HG02885 (cell line): ENCODE measurements at regions not wholly inside any gene's neighbourhood (a gene's known extent, or its start where the extent isn't known, plus 50 kb on each side); places are given as distances from the start of the nearest gene placed in this dataset.

Experiments
- ATAC-seq: cut with Tn5 transposase; IDR thresholded peaks from one replicate; pipeline ENCODE4 v1.9.1; 2021; ENCODE audit warnings: mild to moderate bottlenecking; ENCODE audit not compliant: unreplicated experiment, poor library complexity

- ATAC-seq: no peak
These were observed 1019.5 kb upstream of the LRRTM1 start for GRCh38 chr2:81324046-81324445.

- ATAC-seq: no peak
These were observed 999.7 kb upstream of the LRRTM1 start for GRCh38 chr2:81304154-81304830.

- no peak for ATAC-seq
These were observed 998.8 kb upstream of the LRRTM1 start for GRCh38 chr2:81303321-81303720.

GRCh38 chr2:81299841-81300240 lies 995.3 kb upstream of the LRRTM1 start:
- ATAC-seq: no peak

- ATAC-seq: no peak
These were observed 986.3 kb upstream of the LRRTM1 start for GRCh38 chr2:81290846-81291245.

- no peak for ATAC-seq
These were observed 978.5 kb upstream of the LRRTM1 start for GRCh38 chr2:81283081-81283480.

GRCh38 chr2:81282151-81282769 lies 977.7 kb upstream of the LRRTM1 start:
- no peak for ATAC-seq

GRCh38 chr2:81276595-81276994 lies 972.0 kb upstream of the LRRTM1 start:
- ATAC-seq: no peak

GRCh38 chr2:81266106-81266505 lies 961.6 kb upstream of the LRRTM1 start:
- no peak for ATAC-seq

GRCh38 chr2:81263989-81264388 lies 959.4 kb upstream of the LRRTM1 start:
- no peak for ATAC-seq

GRCh38 chr2:81260320-81260719 lies 955.8 kb upstream of the LRRTM1 start:
- no peak for ATAC-seq

- ATAC-seq: no peak
These were observed 945.7 kb upstream of the LRRTM1 start for GRCh38 chr2:81250270-81250669.

GRCh38 chr2:81249152-81249551 lies 944.6 kb upstream of the LRRTM1 start:
- no peak for ATAC-seq

- ATAC-seq: no peak
These were observed 943.1 kb upstream of the LRRTM1 start for GRCh38 chr2:81247648-81248047.

GRCh38 chr2:81242501-81242900 lies 937.9 kb upstream of the LRRTM1 start:
- ATAC-seq: no peak

- ATAC-seq: no peak
These were observed 933.9 kb upstream of the LRRTM1 start for GRCh38 chr2:81238462-81238861.

GRCh38 chr2:81235601-81236000 lies 931.0 kb upstream of the LRRTM1 start:
- no peak for ATAC-seq

GRCh38 chr2:81234711-81235110 lies 930.2 kb upstream of the LRRTM1 start:
- no peak for ATAC-seq

- no peak for ATAC-seq
These were observed 921.2 kb upstream of the LRRTM1 start for GRCh38 chr2:81225756-81226155.

GRCh38 chr2:81213598-81213997 lies 909.0 kb upstream of the LRRTM1 start:
- no peak for ATAC-seq

GRCh38 chr2:81206216-81206615 lies 901.7 kb upstream of the LRRTM1 start:
- no peak for ATAC-seq

- no peak for ATAC-seq
These were observed 892.5 kb upstream of the LRRTM1 start for GRCh38 chr2:81196933-81197628.
